ENCODE measurements at regions not wholly inside any gene's neighbourhood (a gene's known extent, or its start where the extent isn't known, plus 50 kb on each side); places are given as distances from the start of the nearest gene placed in this dataset.

- Histone ChIP-seq H3K79me2 (ENCODE audit: insufficient read depth, low read length) (no peaks in the 10 kb centered on the region), H3K4me1 (ENCODE audit: insufficient read depth, low read length) (no peaks in the 10 kb centered on the region; the same call in 1 of the 2 replicates), H2BK5ac (ENCODE audit: insufficient read length, low read length) (no peak overlapping the region), H3K18ac (ENCODE audit: insufficient read length, low read depth, low read length) (no peak overlapping the region), H4K20me1 (ENCODE audit: control insufficient read depth, insufficient read depth, insufficient read length) (no peaks in the 10 kb centered on the region), H4K91ac (ENCODE audit: insufficient read length, low read depth, low read length) (no peak overlapping the region), H2BK12ac (ENCODE audit: insufficient read length, low read depth, low read length) (no peak overlapping the region), H2BK20ac (ENCODE audit: low read depth, low read length, poor library complexity, severe bottlenecking) (no peak overlapping the region), H4K5ac (ENCODE audit: insufficient read length, low read depth, low read length) (no peak overlapping the region), H3K4ac (ENCODE audit: low read depth, low read length) (no peak overlapping the region), H3T11ph (ENCODE audit: low read length) (no peak overlapping the region), H3K27me3 (ENCODE audit: insufficient read depth, low read length) (no peaks in the 10 kb centered on the region), H3K27ac (ENCODE audit: insufficient read length, low read depth, low read length) (no peak overlapping the region), H3K56ac (ENCODE audit: insufficient read length, low read depth, low read length) (no peak overlapping the region), H3K23ac (ENCODE audit: insufficient read length, low read depth, low read length) (no peak overlapping the region), H3K23me2 (ENCODE audit: insufficient read length, low read depth, low read length, poor library complexity, severe bottlenecking) (no peaks in the 10 kb centered on the region), H3K9ac (ENCODE audit: extremely low read depth, insufficient read length, low read length) (no peak overlapping the region), H3K4me2 (ENCODE audit: insufficient read depth, insufficient read length, low read length) (no peak overlapping the region), H2AFZ (ENCODE audit: low read length) (no peak overlapping the region), H3K79me1 (ENCODE audit: insufficient read depth, low read depth, low read length, poor library complexity, severe bottlenecking) (no peaks in the 10 kb centered on the region), H3K14ac (ENCODE audit: insufficient read depth, low read length) (no peak overlapping the region), H2BK120ac (ENCODE audit: low read depth, low read length, poor library complexity, severe bottlenecking) (no peak overlapping the region), H4K8ac (replicated peaks; ENCODE audit: insufficient read length, low read depth, low read length) (no peak overlapping the region), H2BK15ac (ENCODE audit: low read depth, low read length) (no peak overlapping the region), H2AK5ac (ENCODE audit: insufficient read length, low read length) (no peak overlapping the region), H3K9me3 (ENCODE audit: control insufficient read depth, low read depth, low read length) (no peaks in the 10 kb centered on the region)
- Mint-ChIP-seq H3K4me3 (no peak overlapping the region), H3K36me3 (ENCODE audit: insufficient read depth in 1 of 3, low read depth in 3 of 3) (peaks cover 0 to 6% (median 0%) of the 10 kb centered on the region in 3 experiments; a peak in 2 of 7 replicates), H3K4me1 (peaks cover 28 to 40% of the 10 kb centered on the region in 2 experiments), H3K27ac (no peak overlapping the region), H3K27me3 (ENCODE audit: low read depth) (no peaks in the 10 kb centered on the region; the same call in 1 of the 2 replicates), H3K9me3 (0 out of 5 replicates have a peak, but pooled peaks cover 0 to 4% of the 10 kb centered on the region in 2 experiments)
- no peak for DNase-seq
- no CpG with 5 or more reads among the region's 1 CpG for WGBS (ENCODE audit: extremely low coverage, insufficient read length, low lambda C conversion rate)
- TF ChIP-seq CTCF (conservative IDR thresholded peaks at IDR 0.05), result no peak
These were observed 60.2 kb upstream of the STEAP4 start for GRCh38 chr7:88366845-88367244.
